NCI-H2227 (cell line): ENCODE measurements at regions not wholly inside any gene's neighbourhood (a gene's known extent, or its start where the extent isn't known, plus 50 kb on each side); places are given as distances from the start of the nearest gene placed in this dataset.
"Not testable (repeated sequence)": the region's sequence is repeated elsewhere in the genome, so short reads cannot be mapped to it uniquely, and the experiment has no call there.

Experiments
- DNase-seq: peaks from one replicate; lab custom pipeline; 2025; ENCODE audit not compliant: unreplicated experiment; lab: John Stamatoyannopoulos, UW

DNA sequence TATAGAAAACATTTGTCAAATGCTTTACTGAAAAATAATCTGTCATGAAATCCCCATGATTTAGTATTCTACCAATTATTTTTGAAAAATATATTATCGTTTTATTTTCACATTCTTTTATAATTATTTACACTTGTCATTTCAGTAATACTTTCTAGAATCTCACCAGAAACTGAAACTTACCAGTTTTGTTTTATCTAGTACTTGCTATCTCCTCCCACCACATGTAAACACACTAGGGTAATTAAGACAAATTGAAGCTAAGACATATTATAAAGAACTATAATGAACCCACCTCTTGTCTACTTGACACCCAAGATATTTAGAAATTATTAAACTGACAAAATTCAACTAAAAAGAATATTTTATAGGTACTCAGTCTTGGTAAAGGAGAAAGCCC, 51.5 kb upstream of the GRM3 start:
- DNase-seq = no peak

DNA sequence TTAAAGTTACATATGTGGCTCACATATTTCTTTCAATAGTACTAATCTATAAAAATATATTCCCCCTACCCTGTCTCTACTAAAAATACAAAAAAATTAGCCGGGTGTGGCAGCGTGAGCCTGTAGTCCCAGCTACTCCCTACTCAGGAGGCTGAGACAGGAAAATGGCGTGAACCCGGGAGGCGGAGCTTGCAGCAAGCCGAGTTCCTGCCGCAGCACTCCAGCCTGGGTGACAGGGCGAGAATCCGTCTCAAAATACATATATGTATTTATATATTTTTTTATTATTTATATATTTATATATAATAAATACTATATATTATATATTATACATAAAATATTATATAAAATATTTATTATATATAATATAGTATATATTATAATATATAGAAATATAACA, 69.7 kb upstream of the GRM3 start:
- no peak for DNase-seq

DNA sequence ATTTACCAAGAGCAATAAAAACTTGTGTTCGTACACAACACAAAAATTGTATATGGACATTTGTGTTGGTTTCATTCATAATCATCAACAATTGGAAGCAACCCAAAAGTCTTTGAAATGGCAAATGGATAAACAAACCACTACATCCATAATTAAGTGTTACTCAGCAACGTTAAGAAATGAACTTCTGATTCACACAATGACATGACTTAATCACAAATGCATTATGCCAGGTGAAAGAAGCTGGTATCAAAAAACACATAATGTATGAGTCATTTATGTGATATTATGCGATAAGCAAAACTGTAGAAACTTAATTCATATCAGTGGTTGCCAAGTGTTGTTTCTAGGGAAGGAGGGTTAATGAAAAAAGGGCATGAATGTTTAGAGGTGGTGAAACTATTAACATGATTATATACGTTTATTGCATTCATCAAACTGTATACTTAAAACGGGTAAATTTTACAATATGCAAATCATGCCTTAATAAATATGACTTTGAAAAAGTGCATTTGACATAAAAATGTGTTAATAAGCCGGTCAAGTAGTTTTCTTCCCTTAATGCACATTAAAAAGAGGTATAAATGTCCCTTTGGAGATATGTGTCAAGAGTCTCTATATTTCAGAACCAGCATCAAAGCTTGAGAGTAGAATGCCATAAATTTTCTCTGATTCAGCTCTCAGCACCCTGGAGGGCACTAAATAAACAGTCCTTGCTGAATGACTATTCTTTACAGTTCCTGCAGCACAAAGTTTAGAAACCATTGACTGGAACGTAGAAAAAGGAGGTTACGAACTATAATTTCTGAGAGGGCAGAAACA, 84.8 kb upstream of the GRM3 start:
- no peak for DNase-seq

DNA sequence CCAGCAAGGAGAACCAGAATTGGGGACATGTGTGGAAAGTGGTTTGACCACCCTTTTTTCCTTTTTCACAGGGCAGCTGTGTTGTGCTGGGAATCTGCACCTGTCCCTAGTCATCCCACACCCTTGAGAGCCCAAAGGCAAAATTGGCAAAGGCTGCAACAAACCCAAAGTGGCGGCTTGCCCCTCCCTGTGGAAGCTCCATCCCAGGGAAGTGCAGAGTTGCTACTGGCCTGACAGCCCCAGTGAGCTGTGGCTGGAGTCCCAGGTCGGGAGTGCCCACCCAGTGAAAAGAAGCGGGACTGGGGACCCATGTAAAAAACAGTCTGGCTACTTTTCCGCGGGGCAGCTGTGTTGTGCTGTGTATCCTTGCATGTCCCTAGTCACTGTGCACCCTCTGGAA, 109.1 kb upstream of the GRM3 start:
- no peak for DNase-seq

DNA sequence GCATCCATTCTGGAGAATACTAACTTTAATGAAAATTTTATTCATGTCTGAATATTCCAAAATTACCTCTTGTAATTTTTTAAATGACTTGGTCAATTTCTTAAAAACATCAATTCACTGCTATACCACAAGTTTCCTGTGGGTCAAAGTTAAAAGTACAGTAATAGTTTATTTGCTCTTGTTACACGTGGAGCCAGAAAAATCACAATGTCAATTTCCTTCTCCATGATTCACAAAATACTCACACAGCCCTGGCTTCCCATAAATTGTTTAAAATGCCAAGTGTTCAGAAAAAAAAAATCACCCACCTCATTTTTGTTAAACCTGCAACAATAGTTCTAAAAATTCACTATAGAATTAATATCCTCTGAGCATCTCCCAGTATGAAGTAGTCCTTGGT, 139.5 kb upstream of the GRM3 start:
- DNase-seq = no peak

DNA sequence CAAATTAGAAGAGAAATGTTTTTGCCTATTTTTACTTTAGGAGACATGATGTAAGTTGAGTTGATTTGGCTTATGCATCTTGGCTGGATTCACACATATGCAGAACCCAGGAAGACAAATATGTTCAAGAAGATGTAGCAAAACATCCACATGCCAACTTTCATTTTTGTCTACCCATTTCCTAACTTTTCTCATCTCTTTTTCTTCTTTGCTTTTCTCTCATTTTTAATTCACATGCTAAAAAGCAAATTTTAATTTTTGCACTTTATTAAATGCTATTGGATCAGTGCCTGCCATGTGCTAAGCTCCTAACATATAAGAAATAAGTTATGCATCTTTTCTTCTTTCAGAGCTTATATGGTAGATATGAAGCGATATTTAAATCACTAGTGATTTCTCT, 143.7 kb upstream of the GRM3 start:
- no peak for DNase-seq

DNA sequence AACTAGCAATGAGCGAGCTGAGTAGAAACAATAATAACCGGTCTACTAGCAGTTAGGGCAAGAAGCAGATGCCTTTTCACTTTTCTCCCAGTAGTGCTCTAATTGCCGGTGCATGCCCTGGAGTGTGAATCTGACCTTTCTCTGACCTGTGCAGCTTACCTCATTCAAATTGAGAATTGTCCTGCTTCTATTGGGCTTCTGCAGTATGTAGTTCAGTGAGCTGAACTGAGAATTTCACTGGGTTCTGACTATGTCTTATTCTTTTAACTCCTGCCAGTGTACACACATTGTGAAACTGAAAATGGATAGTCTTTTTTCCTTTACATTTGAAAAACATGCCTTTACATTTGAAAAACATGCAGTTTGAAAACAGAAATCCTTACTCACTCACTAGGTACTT, 157.9 kb upstream of the GRM3 start:
- no peak for DNase-seq

DNA sequence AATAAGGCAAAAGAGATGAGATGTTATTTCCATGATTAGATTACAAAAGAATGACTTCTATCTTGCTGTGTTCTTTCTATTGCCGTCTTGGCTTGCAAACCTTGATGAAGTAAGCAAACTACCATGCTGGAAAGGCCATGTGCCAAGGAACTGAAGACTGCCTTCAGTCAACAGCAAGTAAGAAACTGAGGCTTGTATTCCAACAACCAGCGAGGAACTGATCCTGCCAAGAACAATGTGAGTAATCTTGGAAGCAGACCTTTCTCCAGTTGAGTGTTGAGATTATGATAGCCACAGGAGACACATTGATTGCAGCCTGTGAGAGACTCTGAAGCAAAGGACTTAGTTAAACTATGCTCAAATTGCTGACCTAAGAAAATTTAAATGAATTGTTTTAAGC, 164.6 kb upstream of the GRM3 start:
- no peak for DNase-seq

DNA sequence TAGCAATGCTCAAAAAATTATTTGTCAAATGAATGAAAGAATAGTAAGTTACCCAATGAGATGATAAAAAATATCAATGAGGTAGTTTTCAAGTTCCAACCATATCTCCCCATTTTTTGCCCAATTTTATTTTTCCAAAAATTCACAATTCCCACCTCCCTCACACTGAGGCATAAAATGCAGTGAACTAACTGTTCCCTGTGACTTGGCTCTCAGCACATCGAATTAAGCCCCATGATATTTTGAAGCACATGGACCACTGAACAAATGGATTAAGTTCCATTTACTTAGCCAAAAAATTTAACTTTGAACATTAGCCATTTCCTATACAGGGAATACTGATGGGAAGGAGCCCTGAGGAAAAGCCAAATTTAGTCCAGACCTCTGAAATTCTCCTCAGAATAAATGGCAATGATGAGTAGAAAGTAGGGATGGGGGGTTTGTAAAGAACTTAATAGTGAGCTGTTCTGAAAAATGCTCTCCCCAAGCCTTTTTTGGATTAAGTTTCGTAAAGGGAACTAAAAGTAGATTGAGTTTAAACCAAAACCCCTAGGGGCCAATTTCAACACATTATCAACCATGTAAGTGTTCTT, 166.3 kb upstream of the GRM3 start:
- no peak for DNase-seq

DNA sequence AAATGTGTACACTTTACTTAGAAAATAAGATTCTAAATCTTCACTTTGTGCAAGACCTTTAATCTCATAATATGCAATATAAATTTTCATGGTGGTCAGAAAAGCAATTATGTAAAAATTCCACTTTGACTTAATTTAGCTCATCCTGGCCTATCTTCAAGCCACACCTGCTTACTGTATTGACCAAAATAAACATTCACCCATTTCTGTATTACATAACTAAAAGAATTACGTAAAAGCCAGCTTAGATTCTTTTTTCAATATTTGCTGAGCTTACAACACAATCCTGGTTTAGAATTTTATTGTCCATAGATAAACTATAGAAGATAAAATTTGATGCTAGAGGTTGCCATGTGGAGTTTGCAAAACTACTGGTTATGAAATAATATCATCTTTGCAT, 172.9 kb upstream of the GRM3 start:
- DNase-seq = no peak

DNA sequence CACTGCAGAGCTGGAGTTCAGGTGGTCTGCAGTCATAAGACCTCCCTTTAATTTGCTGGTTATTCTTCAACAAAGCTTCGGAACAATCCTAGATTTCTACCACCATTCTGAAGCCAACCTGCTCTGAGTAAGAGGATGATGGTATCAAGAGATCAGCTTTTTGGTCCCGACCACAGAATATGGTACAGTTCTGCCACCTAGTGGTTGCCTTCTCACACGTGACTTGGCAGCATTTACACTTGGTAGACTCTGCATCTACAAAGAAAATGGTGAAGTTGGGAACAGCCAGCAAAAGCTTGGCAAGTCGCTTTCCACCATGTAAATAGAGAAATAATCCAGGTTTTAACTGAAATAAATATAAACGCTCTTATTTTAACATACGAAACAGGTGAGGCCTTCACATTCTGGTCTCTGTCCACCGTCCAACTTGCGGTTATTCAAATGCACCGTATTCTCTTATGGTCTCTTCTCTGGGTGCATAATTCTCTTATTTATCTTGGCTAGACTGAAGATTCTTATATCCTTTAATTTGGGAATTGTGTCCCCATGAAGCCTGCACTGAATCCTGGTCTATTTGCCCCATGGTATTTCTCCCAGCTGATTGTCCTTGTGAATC, 173.9 kb upstream of the GRM3 start:
- peak; percentile 7 for DNase-seq

DNA sequence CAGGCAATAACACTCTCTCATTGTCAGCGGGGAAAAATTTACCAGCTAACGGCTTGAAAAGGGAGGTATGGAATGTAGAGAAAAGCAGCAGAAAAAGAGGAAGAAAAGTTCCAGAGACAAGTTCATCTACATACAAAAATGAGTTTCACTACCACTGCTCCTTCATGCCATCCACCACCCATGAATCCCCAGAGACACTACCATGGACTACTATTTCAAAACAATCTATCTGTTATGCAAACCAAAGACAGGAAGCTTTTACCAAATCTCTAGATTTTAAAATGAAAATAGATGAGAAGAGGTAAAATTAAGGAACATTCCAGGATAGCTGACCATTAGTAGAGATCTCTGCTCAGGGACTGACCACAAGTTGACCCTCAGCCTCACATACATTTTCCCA, 189.0 kb upstream of the GRM3 start:
- DNase-seq = no peak

DNA sequence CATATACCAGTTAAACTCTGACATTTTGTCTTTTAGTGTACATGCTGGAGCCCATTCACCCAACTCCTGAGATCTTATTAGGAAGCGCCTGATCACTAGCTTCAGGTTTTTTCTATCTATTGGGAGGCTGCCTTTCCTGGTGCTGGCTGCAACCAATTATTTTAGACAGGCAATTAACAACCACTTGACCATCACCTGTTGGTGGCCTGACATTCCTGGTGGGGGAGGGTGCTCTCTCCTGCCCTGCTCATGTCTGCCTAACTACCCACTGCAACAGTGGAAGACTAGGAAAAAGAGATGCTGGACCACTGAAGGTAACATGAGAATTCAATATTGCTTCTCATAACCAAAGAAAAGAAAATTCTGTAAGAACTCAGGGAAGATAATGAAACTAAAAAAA, 190.3 kb upstream of the GRM3 start:
- DNase-seq = no peak

DNA sequence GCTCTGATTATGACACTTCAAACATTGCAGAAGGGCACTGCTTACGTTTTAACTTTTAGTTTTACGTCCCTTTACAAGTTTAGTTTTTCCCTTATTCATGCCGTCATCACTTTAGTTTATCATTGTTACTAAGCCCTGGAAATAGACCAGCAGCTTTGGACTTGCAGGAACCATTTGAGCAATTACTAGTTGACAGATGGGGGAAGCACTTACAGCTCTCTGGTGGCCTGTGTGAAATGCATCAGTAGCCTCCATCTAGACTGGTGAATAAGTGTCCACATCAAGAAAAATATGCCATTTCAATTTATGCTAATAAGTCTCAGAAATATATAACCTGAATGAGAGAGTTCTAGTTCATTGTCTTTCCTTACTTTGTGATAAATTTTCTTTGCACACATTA, 194.9 kb upstream of the GRM3 start:
- DNase-seq = no peak

DNA sequence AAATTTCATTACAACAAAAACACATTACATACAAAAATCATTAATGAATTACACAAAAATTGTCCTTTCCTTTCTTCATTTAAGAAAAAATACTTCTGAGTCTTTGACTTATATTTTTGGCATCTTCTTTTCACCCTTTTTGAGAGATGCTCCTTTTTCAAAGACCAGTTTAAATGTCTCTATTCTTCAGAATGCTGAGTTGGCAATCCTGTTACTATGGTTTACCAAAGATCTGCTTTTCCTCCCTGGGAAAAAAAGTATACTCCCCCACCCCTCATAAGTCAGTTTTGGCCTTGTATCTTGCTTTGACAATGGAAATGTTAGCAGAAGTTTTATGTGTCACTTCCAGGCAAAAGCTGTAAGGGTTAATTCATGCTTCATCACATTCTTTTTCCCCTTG, 198.4 kb upstream of the GRM3 start:
- no peak for DNase-seq

DNA sequence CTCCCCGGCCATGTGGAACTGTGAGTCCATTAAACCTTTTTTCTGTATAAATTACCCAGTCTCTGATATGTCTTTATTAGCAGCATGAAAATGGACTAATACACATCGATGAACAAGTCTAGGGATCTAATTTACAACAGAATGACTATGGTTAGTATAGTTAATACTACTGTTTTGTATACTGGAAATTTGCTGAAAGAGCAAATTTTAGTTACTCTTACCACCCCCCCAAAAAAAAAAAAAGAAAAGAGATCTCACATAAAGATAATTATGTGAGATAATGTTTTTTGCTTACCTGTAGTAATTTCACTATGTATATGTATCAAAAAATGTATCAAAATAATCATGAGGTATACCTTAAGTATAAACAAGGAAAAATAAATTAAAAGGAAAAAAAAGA, 199.5 kb upstream of the GRM3 start:
- DNase-seq = no peak

DNA sequence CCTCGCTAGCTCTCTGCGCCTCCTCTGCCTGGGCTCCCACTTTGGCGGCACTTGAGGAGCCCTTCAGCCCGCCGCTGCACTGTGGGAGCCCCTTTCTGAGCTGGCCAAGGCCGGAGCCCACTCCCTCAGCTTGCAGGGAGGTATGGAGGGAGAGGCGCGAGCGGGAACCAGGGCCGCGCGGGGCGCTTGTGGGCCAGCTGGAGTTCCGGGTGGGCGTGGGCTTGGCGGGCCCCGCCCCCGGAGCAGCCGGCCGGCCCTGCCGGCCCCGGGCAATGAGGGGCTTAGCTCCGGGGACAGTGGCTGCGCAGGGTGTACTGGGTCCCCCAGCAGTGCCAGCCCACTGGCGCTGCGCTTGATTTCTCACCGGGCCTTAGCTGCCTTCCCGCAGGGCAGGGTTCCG, 203.3 kb upstream of the GRM3 start:
- not testable (repeated sequence) for DNase-seq

DNA sequence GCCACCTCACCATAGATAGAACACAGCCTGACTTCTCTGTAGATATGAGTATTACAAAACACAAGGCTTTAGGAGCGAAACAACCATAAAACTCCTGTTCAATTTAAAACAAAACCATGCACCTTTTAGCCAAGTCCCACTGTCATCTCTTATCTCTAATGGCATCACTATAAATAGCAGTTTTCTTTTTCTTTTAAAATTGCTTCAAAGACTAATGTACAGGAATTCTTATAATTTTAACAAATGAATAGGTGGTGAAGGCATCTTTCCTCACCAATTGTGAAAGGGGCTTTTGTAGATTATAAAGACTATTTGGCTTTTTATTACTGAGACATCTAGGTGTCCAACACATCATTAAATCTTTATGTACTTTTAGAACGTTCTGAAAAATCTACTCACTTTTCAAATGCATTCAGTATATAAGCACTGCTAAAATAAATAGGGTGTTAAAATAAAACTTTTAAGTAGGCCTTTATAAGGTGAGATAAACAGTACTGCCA, 205.7 kb upstream of the GRM3 start:
- DNase-seq = no peak

DNA sequence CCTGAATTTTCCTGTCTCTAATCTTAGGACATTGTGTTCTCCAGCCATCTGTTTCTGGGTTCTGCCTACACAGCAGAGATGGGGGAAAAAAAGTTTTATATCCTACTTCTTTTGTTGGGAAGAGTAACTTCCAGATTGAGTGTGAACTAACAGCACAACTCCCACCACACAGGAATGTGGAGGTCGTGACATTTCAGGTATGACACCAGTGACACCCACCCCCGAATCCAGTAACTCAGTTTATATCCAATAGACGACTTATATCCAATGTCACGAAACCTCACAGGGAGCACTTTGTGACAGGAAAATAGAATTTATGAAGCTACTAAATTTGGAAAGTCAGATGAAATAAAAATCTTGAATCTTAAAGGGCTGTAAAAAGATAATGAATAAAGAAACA, 211.9 kb upstream of the GRM3 start:
- no peak for DNase-seq

DNA sequence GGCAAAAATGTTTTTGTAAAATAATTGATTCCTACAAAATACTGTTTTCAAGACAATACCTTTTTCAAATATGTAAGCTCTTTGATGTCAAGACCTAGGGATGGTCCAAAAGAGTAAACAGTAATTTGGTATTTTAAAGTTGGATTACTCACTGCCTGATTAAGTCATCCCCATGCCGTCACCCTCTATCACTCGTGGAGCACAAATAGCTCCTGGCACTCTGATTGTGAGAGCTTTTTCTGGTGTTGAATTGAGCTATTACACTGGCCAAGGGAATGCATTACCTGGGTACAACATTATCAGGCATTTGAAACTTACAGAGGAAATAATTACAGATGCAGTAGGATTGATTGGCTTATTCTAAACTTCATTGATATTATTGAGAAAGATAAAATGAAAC, 231.9 kb upstream of the GRM3 start:
- no peak for DNase-seq

DNA sequence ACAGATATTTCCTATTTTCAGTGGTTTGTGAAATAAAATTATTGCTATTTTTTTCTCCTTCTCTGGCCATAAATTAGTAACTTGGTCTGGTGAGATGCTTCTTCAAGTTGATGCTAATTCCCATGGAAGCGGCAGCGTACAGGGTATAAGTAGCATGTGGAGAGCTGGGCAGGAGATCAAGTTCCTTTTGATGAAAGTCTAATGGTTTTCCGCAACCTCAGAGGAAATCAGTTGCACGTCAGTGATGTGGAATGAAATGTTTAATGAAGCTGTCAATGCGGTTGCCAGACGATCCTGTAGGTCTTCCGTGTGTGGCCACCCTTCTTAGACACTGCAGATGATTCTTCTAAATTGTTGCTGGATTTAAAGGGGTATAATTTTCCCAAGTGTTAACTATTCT, 236.4 kb upstream of the GRM3 start:
- DNase-seq = no peak

DNA sequence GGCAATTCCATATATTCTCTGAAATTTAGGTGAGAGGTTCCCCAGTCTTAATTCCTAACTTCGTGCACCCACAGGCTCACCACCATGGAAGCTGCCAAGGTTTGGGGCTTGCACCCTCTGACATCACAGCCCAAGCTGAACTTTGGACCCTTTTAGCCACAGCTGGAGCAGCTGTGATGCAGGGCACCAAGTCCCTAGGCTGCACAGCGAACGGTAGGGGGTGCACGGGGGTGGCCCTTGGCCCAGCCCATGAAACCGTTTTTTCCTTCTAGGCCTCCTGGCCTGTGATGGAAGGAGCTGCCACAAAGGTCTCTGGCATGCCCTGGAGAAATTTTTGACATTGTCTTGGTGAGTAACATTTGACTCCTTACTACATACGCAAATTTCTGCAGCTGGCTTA, 251.9 kb upstream of the GRM3 start:
- DNase-seq = no peak
